ENCODE measurements at regions not wholly inside any gene's neighbourhood (a gene's known extent, or its start where the extent isn't known, plus 50 kb on each side); places are given as distances from the start of the nearest gene placed in this dataset.
A peak's percentile ranks its signal among the peaks of the same experiment; 100 is the strongest.

DNA sequence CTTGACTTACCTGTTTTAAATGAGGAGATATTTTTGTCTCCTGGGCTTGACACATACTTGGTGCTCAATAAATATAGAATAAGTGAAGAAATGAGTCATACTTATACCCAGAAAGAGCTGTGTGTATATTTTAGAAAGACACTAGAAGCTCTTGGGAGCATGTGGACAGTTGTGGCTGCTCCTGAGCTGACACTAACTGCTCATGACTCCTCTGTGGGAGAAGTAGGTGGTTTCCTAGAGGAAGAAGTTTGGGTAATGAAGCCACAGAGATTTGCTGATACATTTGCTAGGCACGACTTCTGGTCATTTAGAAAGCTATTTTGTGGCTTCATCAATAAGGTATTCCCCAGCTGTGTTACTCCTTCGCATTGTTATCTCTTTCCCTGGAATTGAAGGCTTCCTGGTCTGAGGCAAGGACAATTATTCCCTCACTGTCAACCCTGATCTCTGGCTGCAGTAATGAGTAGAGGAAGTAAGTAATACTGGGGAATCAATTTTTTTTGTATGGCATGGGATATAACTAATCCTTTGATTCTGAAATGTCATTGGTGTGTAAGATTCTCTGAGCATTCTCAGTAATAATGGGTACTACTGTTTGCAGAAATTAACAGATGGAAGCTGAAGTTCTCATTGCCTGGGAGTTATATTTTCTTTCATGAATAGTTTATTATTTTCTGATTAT lies 79.6 kb upstream of the DCBLD2 start:
- Histone ChIP-seq H3K4me1 (peaks cover 0 to 14% (median 4%) of the 10 kb centered on the region in 10 experiments; a peak in 10 of 20 replicates), H3K27me3 (no peaks in the 10 kb centered on the region), H3K4me3 (no peak overlapping the region), H4K20me1 (no peaks in the 10 kb centered on the region), H3K9me3 (replicated peaks in 1 of 11) (no peaks in the 10 kb centered on the region), H3K27ac (no peak overlapping the region), H3K9ac (no peak overlapping the region), H3K36me3 (no peaks in the 10 kb centered on the region), H3K4me2 (peak overlapping the region in 5 of 11 experiments; percentile 30 to 58 (median 44); a peak in 8 of 22 replicates)
- TF ChIP-seq Cebpa-rat (IDR thresholded peaks at IDR 0.05): no peak

- no peaks in the 10 kb centered on the region for H4K20me1 ChIP-seq
- no peaks in the 10 kb centered on the region for H3K9me3 ChIP-seq (replicated peaks in 1 of 11)
- no peak overlapping the region for H3K4me2 ChIP-seq
- no peak overlapping the region for H3K9ac ChIP-seq
- no peaks in the 10 kb centered on the region for H3K27me3 ChIP-seq
- no peaks in the 10 kb centered on the region for H3K36me3 ChIP-seq
- TF ChIP-seq Cebpa-rat (IDR thresholded peaks at IDR 0.05): no peak
- no peak overlapping the region for H3K4me3 ChIP-seq
- peaks cover 0 to 14% (median 4%) of the 10 kb centered on the region in 10 experiments; a peak in 10 of 20 replicates for H3K4me1 ChIP-seq
- H3K27ac ChIP-seq: no peak overlapping the region
Observed at GRCh38 chr3:98979296-98979695, 77.8 kb upstream of the DCBLD2 start.

GRCh38 chr3:98978068-98978811 lies 76.7 kb upstream of the DCBLD2 start:
- Histone ChIP-seq H3K27ac (no peak overlapping the region), H3K9ac (no peak overlapping the region), H3K36me3 (no peaks in the 10 kb centered on the region), H3K4me2 (peak overlapping the region in 3 of 11 experiments; percentile 6 to 13 (median 7); a peak in 3 of 22 replicates), H4K20me1 (no peaks in the 10 kb centered on the region), H3K4me3 (no peak overlapping the region), H3K4me1 (peaks cover 0 to 14% (median 4%) of the 10 kb centered on the region in 10 experiments; a peak in 10 of 20 replicates), H3K27me3 (no peaks in the 10 kb centered on the region), H3K9me3 (replicated peaks in 1 of 11) (peaks cover 0 to 1% (median 0%) of the 10 kb centered on the region in 11 experiments; a peak in 1 of 22 replicates)
- no peak for TF ChIP-seq Cebpa-rat (IDR thresholded peaks at IDR 0.05)

- no peak overlapping the region for H3K9ac ChIP-seq
- H3K9me3 ChIP-seq (replicated peaks in 1 of 11): peaks cover 0 to 8% (median 0%) of the 10 kb centered on the region in 11 experiments; a peak in 2 of 22 replicates
- no peaks in the 10 kb centered on the region for H3K36me3 ChIP-seq
- H3K4me1 ChIP-seq: peaks cover 0 to 14% (median 4%) of the 10 kb centered on the region in 10 experiments; a peak in 10 of 20 replicates
- no peak overlapping the region for H3K4me3 ChIP-seq
- H4K20me1 ChIP-seq: no peaks in the 10 kb centered on the region
- H3K27ac ChIP-seq: no peak overlapping the region
- peak overlapping the region in 3 of 11 experiments; percentile 6 to 13 (median 7); a peak in 3 of 22 replicates for H3K4me2 ChIP-seq
- TF ChIP-seq Cebpa-rat (IDR thresholded peaks at IDR 0.05): no peak
- no peaks in the 10 kb centered on the region for H3K27me3 ChIP-seq
Observed at GRCh38 chr3:98977520-98977919, 76.0 kb upstream of the DCBLD2 start.

DNA sequence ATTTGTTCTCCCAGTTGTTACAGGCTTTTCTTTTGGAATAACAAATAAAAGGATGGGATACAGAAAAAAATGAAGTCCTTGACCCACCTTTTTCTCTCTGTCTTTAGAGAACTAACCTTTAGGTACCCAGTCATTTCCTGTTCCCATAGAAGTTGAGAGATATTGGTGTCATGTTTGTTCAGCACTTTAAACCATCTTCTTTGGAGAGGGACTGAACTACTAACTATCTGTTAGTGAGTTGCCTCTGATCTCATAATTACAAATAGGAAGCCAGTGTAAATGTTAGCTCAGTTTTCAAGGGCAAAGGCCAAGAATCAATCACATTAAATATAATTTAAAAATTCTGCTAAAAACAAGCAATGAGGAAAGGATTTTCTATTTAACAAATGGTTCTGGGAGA lies 72.9 kb upstream of the DCBLD2 start:
- Histone ChIP-seq H3K9ac (no peak overlapping the region), H3K27ac (no peak overlapping the region), H3K4me1 (peaks cover 0 to 13% (median 2%) of the 10 kb centered on the region in 10 experiments; a peak in 7 of 20 replicates), H3K4me3 (no peak overlapping the region), H3K27me3 (no peaks in the 10 kb centered on the region), H3K36me3 (no peaks in the 10 kb centered on the region), H4K20me1 (no peaks in the 10 kb centered on the region), H3K9me3 (replicated peaks in 1 of 11) (peaks cover 0 to 8% (median 0%) of the 10 kb centered on the region in 11 experiments; a peak in 2 of 22 replicates), H3K4me2 (no peak overlapping the region)
- TF ChIP-seq Cebpa-rat (IDR thresholded peaks at IDR 0.05): no peak

DNA sequence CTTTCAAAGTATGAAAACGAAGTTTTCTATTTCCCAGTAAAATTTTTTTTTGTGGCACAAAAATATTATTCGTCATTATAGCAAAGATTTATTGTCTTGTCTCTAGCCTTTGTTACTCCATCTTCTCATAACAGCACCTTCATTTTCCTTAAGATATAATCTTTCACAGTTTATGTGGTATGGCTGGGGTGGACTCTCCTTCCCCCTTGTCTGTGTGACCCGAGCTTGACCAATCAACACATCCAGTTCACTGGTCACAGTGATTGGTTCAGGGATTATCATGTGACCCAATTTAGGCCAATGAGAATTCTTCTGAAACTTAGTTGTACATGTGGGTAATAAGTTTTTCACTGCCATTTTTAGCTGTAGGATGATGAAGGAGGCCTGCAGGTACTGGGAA lies 71.2 kb upstream of the DCBLD2 start:
- H3K27ac ChIP-seq: no peak overlapping the region
- TF ChIP-seq Cebpa-rat (IDR thresholded peaks at IDR 0.05): no peak
- peaks cover 0 to 8% (median 0%) of the 10 kb centered on the region in 11 experiments; a peak in 2 of 22 replicates for H3K9me3 ChIP-seq (replicated peaks in 1 of 11)
- H3K36me3 ChIP-seq: no peaks in the 10 kb centered on the region
- H3K27me3 ChIP-seq: no peaks in the 10 kb centered on the region
- no peak overlapping the region for H3K9ac ChIP-seq
- H3K4me3 ChIP-seq: no peak overlapping the region
- no peak overlapping the region for H3K4me2 ChIP-seq
- H3K4me1 ChIP-seq: peaks cover 0 to 11% (median 2%) of the 10 kb centered on the region in 10 experiments; a peak in 7 of 20 replicates
- no peaks in the 10 kb centered on the region for H4K20me1 ChIP-seq

DNA sequence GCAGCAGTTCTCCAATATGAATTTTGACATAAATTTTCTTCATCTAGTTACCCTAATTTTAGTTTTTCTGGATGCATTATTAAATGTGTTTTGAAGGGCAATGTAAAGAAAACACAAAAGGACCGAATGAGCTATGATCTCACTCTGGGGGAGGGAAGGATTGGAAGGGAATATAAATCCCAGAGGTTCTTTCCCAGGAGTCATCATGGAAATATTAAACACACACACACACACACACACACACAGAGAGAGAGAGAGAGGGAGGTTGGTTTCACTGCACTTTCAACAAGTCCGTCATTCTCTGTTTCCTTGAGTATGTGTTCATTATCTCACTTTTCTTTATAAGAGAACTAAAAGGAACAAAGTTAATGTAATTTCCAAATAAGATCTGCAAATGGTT lies 70.7 kb upstream of the DCBLD2 start:
- Histone ChIP-seq H3K4me1 (peaks cover 0 to 8% (median 0%) of the 10 kb centered on the region in 10 experiments; a peak in 3 of 20 replicates), H3K36me3 (no peaks in the 10 kb centered on the region), H4K20me1 (no peaks in the 10 kb centered on the region), H3K9me3 (replicated peaks in 1 of 11) (peaks cover 0 to 8% (median 0%) of the 10 kb centered on the region in 11 experiments; a peak in 2 of 22 replicates), H3K27ac (no peak overlapping the region), H3K4me3 (no peak overlapping the region), H3K27me3 (no peaks in the 10 kb centered on the region), H3K9ac (no peak overlapping the region), H3K4me2 (no peak overlapping the region)
- no peak for TF ChIP-seq Cebpa-rat (IDR thresholded peaks at IDR 0.05)

- TF ChIP-seq Cebpa-rat (IDR thresholded peaks at IDR 0.05): no peak
- Histone ChIP-seq H3K9ac (no peak overlapping the region), H3K4me1 (peaks cover 0 to 8% (median 0%) of the 10 kb centered on the region in 10 experiments; a peak in 3 of 20 replicates), H3K4me2 (peak overlapping the region in 1 of 11 experiments; percentile 19; a peak in 1 of 22 replicates), H4K20me1 (no peaks in the 10 kb centered on the region), H3K27me3 (no peaks in the 10 kb centered on the region), H3K4me3 (no peak overlapping the region), H3K27ac (no peak overlapping the region), H3K36me3 (no peaks in the 10 kb centered on the region), H3K9me3 (replicated peaks in 1 of 11) (peaks cover 0 to 8% (median 0%) of the 10 kb centered on the region in 11 experiments; a peak in 2 of 22 replicates)
Observed at GRCh38 chr3:98971169-98971681, 69.7 kb upstream of the DCBLD2 start.

GRCh38 chr3:98969295-98969694 lies 67.8 kb upstream of the DCBLD2 start:
- Histone ChIP-seq H4K20me1 (no peaks in the 10 kb centered on the region), H3K27me3 (no peaks in the 10 kb centered on the region), H3K4me1 (peaks cover 0 to 8% (median 0%) of the 10 kb centered on the region in 10 experiments; a peak in 3 of 20 replicates), H3K4me2 (no peak overlapping the region), H3K9me3 (replicated peaks in 1 of 11) (peaks cover 0 to 8% (median 0%) of the 10 kb centered on the region in 11 experiments; a peak in 2 of 22 replicates), H3K9ac (no peak overlapping the region), H3K4me3 (no peak overlapping the region), H3K27ac (no peak overlapping the region), H3K36me3 (no peaks in the 10 kb centered on the region)
- no peak for TF ChIP-seq Cebpa-rat (IDR thresholded peaks at IDR 0.05)
